Psoas muscle (tissue), 7 donors: ENCODE measurements at regions not wholly inside any gene's neighbourhood (a gene's known extent, or its start where the extent isn't known, plus 50 kb on each side); places are given as distances from the start of the nearest gene placed in this dataset.

ENCODE experiments used
- ATAC-seq, 4 donors: fragments of 200-7000 bp; cut with Tn5 transposase; one replicate each; pipeline ENCODE4 v1.9.1; 2020; ENCODE audit warnings: moderate library complexity in 3 of 4, mild to moderate bottlenecking in 2 of 4
- DNase-seq, 2 donors: peaks; one replicate each; pipeline ENCODE4 v3.0.0-alpha.2; 2020
- H3K27ac ChIP-seq: fragments of 200-600 bp; one replicate; pipeline ENCODE4 v1.8.0; 2022
- H3K27me3 ChIP-seq, 3 donors: fragments of 200-600 bp in 1 of 3; one replicate each; pipeline versions ENCODE4 v1.6.1 to v1.8.0; 2013 to 2022; ENCODE audit warnings: low read length in 2 of 3, mild to moderate bottlenecking in 2 of 3, moderate library complexity in 1 of 3; ENCODE audit not compliant: insufficient read depth in 3 of 3
- H3K36me3 ChIP-seq, 2 donors: fragments of 200-600 bp in 1 of 2; one replicate each; pipeline versions ENCODE4 v1.6.1 to v1.8.0; 2013 to 2022; ENCODE audit warnings: low read depth in 1 of 2, mild to moderate bottlenecking in 1 of 2, moderate library complexity in 1 of 2; ENCODE audit not compliant: insufficient read depth in 1 of 2
- H3K4me1 ChIP-seq: fragments of 200-600 bp; one replicate; pipeline ENCODE4 v1.8.0; 2022
- H3K4me3 ChIP-seq: fragments of 200-600 bp; one replicate; pipeline ENCODE4 v1.8.0; 2022; ENCODE audit warnings: mild to moderate bottlenecking
- H3K9me3 ChIP-seq: fragments of 200-600 bp; one replicate; pipeline ENCODE4 v1.8.0; 2022
- CTCF ChIP-seq: fragments of 200-600 bp; IDR thresholded peaks from one replicate; pipeline ENCODE4 v1.8.0; 2022; ENCODE audit warnings: antibody characterized with exemption
- WGBS, 3 donors: extraction: QIAGEN DNeasy Blood & Tissue Kit; methylation state at CpG; one replicate each; pipeline versions ENCODE4 v1.1.6 to v1.1.7; 2013; 5-methylcytosine and 5-hydroxymethylcytosine counted together
- intact Hi-C, 2 donors: fragments of 100-400 bp; cut with DNase I; formaldehyde crosslinking; loops; one replicate each; pipeline versions ENCODE4 v1.11.0 to v1.14.2; 2022
- donor health status: healthy with polysubstance abuse.
- donor health status: DM: no; HTN: no; CAD: no; lungs with moderate emphysema.
- donor health status: Bipolar disorder and iron deficiency.
- donor health status: healthy.
- donor health status: DM: yes; HTN: yes; CAD: no.
- donor health status: DM: no; HTN: no; CAD: no.
- donor health status: DM: yes; HTN: yes; CAD: no.

- Histone ChIP-seq H3K4me3 (no peak overlapping the region), H3K9me3 (no peaks in the 10 kb centered on the region), H3K4me1 (no peaks in the 10 kb centered on the region), H3K27ac (no peak overlapping the region), H3K36me3 (no peaks in the 10 kb centered on the region), H3K27me3 (no peaks in the 10 kb centered on the region)
- no peak for TF ChIP-seq CTCF
- 76 to 97% (median 89%) methylated on average over 2 of the region's 2 CpGs for WGBS, 3 donors
- intact Hi-C loops: no loop called here
- ATAC-seq: no peak
- DNase-seq: no peak
Measured at GRCh38 chr6:164871783-164872182, 437.6 kb downstream of the C6orf118 start.

- no peak overlapping the region for H3K4me3 ChIP-seq
- no peak overlapping the region for H3K27ac ChIP-seq
- DNase-seq (no peak), ATAC-seq (no peak)
- TF ChIP-seq CTCF: no peak
- no peaks in the 10 kb centered on the region for H3K36me3 ChIP-seq
- H3K27me3 ChIP-seq: no peaks in the 10 kb centered on the region
- WGBS, 3 donors: 45 to 51% (median 50%) methylated on average over 2 of the region's 2 CpGs
- intact Hi-C loops: no loop called here
- H3K4me1 ChIP-seq: no peaks in the 10 kb centered on the region
- H3K9me3 ChIP-seq: no peaks in the 10 kb centered on the region
Measured at GRCh38 chr6:164870164-164870563, 439.2 kb downstream of the C6orf118 start.

DNA sequence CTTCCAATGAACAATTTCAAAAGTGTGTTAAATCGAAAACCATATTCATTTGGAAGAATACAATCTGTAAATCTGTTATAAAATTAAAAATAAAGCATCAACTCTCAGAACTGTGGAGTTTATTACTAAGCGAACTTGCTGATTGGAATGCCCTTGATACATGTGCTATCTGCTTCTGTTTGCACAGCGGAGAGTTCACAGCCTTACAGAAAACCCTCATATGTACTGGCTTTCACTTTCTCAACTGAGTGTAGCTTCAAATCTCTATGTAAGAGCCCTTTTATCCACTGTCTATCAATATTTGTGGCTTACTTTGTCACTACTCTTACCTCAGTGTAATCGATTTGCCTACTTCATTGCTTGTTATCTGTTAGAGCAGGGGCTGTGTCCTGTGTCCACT is 447.4 kb downstream of the C6orf118 start:
- DNase-seq (no peak), ATAC-seq (no peak)
- H3K9me3 ChIP-seq: no peaks in the 10 kb centered on the region
- no peak overlapping the region for H3K4me3 ChIP-seq
- H3K36me3 ChIP-seq: no peaks in the 10 kb centered on the region
- intact Hi-C loops: no loop called here
- 87 to 94% (median 88%) methylated on average over 4 of the region's 4 CpGs for WGBS, 3 donors
- no peak for TF ChIP-seq CTCF
- H3K27me3 ChIP-seq: no peaks in the 10 kb centered on the region
- H3K4me1 ChIP-seq: no peaks in the 10 kb centered on the region
- H3K27ac ChIP-seq: no peak overlapping the region

GRCh38 chr6:164859816-164860215 is 449.6 kb downstream of the C6orf118 start:
- Histone ChIP-seq H3K36me3 (no peaks in the 10 kb centered on the region), H3K27me3 (no peaks in the 10 kb centered on the region), H3K27ac (no peak overlapping the region), H3K9me3 (no peaks in the 10 kb centered on the region), H3K4me1 (no peaks in the 10 kb centered on the region), H3K4me3 (no peak overlapping the region)
- no peak for ATAC-seq
- intact Hi-C loops: no loop called here
- DNase-seq: no peak
- 77 to 78% (median 77%) methylated on average over 6 of the region's 6 CpGs for WGBS, 3 donors
- TF ChIP-seq CTCF: no peak

GRCh38 chr6:164856138-164856537 is 453.3 kb downstream of the C6orf118 start:
- no peaks in the 10 kb centered on the region for H3K27me3 ChIP-seq
- ATAC-seq: no peak
- H3K4me3 ChIP-seq: no peak overlapping the region
- no peak for DNase-seq
- no peak for TF ChIP-seq CTCF
- H3K27ac ChIP-seq: no peak overlapping the region
- no peaks in the 10 kb centered on the region for H3K36me3 ChIP-seq
- H3K9me3 ChIP-seq: no peaks in the 10 kb centered on the region
- 80 to 87% (median 85%) methylated on average over 8 of the region's 8 CpGs for WGBS, 3 donors
- intact Hi-C loops: no loop called here
- H3K4me1 ChIP-seq: no peaks in the 10 kb centered on the region
